ENCODE measurements at regions not wholly inside any gene's neighbourhood (a gene's known extent, or its start where the extent isn't known, plus 50 kb on each side); places are given as distances from the start of the nearest gene placed in this dataset.
A peak's percentile ranks its signal among the peaks of the same experiment; 100 is the strongest.

DNA sequence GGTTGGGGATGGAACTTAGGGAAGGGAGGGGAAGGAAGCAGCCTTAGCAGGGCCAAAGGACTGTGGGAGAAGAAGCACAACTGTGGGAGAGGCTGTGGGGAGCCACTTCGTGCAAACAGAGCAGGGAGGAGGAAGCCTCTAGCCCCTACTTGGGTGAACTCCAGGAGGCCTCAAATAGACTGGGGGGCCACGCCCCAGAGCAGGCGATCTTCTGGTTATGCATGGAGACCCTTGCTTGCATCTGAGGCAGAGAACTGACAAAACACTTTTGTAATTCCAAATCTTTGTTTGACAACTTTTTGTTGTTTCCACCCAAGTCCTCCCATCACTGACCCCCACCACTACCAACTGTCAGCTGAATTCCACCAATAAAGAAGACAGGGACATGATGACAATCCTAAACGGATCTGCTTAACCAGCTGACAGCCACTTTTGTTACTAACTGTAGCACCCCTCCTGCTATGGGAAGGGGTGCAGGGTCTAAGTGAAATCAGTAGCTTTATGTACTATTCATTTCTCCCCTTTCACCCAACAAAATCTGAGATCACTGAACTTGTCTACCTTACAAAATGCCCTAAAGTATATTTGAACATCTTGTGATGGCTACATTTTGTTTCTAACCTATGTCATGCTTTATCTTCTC lies 80.5 kb upstream of the CPO start:
- Histone ChIP-seq H2AFZ (ENCODE audit: low read depth) (no peak overlapping the region), H3K4me1 (ENCODE audit: low read depth, poor library complexity, severe bottlenecking) (peaks cover 6% of the 10 kb centered on the region), H3K9ac (no peak overlapping the region), H3K79me2 (ENCODE audit: insufficient read depth, low read depth) (no peaks in the 10 kb centered on the region), H3K4me3 (IDR thresholded peaks at IDR 0.05; ENCODE audit: insufficient read depth, low read depth, low read length) (no peak overlapping the region), H4K20me1 (ENCODE audit: insufficient read depth) (no peaks in the 10 kb centered on the region), H3K36me3 (ENCODE audit: insufficient read depth) (no peaks in the 10 kb centered on the region), H3K27me3 (ENCODE audit: insufficient read depth, low read depth) (no peaks in the 10 kb centered on the region), H3K4me2 (0 out of 2 replicates have a peak overlapping the region, but pooled peaks have one; percentile 6), H3K27ac (no peak overlapping the region)
- TF ChIP-seq CTCF (conservative IDR thresholded peaks at IDR 0.05; ENCODE audit: low read depth, low read length) = no peak

DNA sequence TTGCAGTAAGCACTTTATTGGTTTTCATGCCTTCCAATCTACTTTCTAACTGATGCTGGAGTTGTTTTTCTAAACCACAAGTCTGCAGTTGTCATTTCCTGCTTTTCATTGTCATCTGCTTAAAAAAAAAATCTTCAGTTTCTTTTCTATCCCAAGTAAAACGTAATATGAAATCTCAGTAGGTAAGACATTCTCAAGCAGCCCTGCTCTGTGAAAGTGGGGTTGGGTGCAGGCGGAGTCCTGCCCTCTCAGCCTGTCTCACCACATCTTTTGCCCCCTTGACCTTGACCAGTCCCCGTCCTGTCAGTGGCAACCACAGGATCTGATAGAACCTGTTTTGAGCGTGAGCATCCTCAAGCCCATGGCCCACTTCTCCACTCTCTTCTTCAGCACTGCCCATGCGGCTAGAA lies 80.0 kb upstream of the CPO start:
- no peak overlapping the region for H3K27ac ChIP-seq

GRCh38 chr2:206863196-206863595 lies 76.1 kb upstream of the CPO start:
- no peak overlapping the region for H3K4me3 ChIP-seq (IDR thresholded peaks at IDR 0.05; ENCODE audit: insufficient read depth, low read depth, low read length)
- H4K20me1 ChIP-seq (ENCODE audit: insufficient read depth) = no peaks in the 10 kb centered on the region
- no peak overlapping the region for H3K9ac ChIP-seq
- H2AFZ ChIP-seq (ENCODE audit: low read depth) = no peak overlapping the region
- H3K4me2 ChIP-seq = no peak overlapping the region
- no peaks in the 10 kb centered on the region for H3K27me3 ChIP-seq (ENCODE audit: insufficient read depth, low read depth)
- TF ChIP-seq CTCF (conservative IDR thresholded peaks at IDR 0.05; ENCODE audit: low read depth, low read length) = no peak
- H3K27ac ChIP-seq = no peak overlapping the region
- peaks cover 6% of the 10 kb centered on the region for H3K4me1 ChIP-seq (ENCODE audit: low read depth, poor library complexity, severe bottlenecking)
- no peaks in the 10 kb centered on the region for H3K36me3 ChIP-seq (ENCODE audit: insufficient read depth)
- no peaks in the 10 kb centered on the region for H3K79me2 ChIP-seq (ENCODE audit: insufficient read depth, low read depth)

More for the DNA sequence above, 80.0 kb upstream of the CPO start:
- H3K79me2 ChIP-seq (ENCODE audit: insufficient read depth, low read depth) = no peaks in the 10 kb centered on the region
- H4K20me1 ChIP-seq (ENCODE audit: insufficient read depth) = no peaks in the 10 kb centered on the region
- peak overlapping the region; percentile 6; the same call in 1 of the 2 replicates for H3K4me2 ChIP-seq
- no peaks in the 10 kb centered on the region for H3K36me3 ChIP-seq (ENCODE audit: insufficient read depth)
- H3K9ac ChIP-seq = no peak overlapping the region
- peaks cover 6% of the 10 kb centered on the region for H3K4me1 ChIP-seq (ENCODE audit: low read depth, poor library complexity, severe bottlenecking)
- no peak overlapping the region for H2AFZ ChIP-seq (ENCODE audit: low read depth)
- no peaks in the 10 kb centered on the region for H3K27me3 ChIP-seq (ENCODE audit: insufficient read depth, low read depth)
- no peak overlapping the region for H3K4me3 ChIP-seq (IDR thresholded peaks at IDR 0.05; ENCODE audit: insufficient read depth, low read depth, low read length)
- no peak for TF ChIP-seq CTCF (conservative IDR thresholded peaks at IDR 0.05; ENCODE audit: low read depth, low read length)

- no peaks in the 10 kb centered on the region for H3K79me2 ChIP-seq (ENCODE audit: insufficient read depth, low read depth)
- no peak overlapping the region for H3K9ac ChIP-seq
- peaks cover 6% of the 10 kb centered on the region for H3K4me1 ChIP-seq (ENCODE audit: low read depth, poor library complexity, severe bottlenecking)
- no peak for TF ChIP-seq CTCF (conservative IDR thresholded peaks at IDR 0.05; ENCODE audit: low read depth, low read length)
- no peaks in the 10 kb centered on the region for H3K27me3 ChIP-seq (ENCODE audit: insufficient read depth, low read depth)
- H2AFZ ChIP-seq (ENCODE audit: low read depth) = no peak overlapping the region
- no peaks in the 10 kb centered on the region for H3K36me3 ChIP-seq (ENCODE audit: insufficient read depth)
- no peak overlapping the region for H3K27ac ChIP-seq
- no peak overlapping the region for H3K4me2 ChIP-seq
- H3K4me3 ChIP-seq (IDR thresholded peaks at IDR 0.05; ENCODE audit: insufficient read depth, low read depth, low read length) = no peak overlapping the region
- H4K20me1 ChIP-seq (ENCODE audit: insufficient read depth) = no peaks in the 10 kb centered on the region
Measured at GRCh38 chr2:206863716-206864115, 75.6 kb upstream of the CPO start.

Data from KMS-11 (cell line).